Endothelial cell of umbilical vein (primary cell): ENCODE measurements at regions not wholly inside any gene's neighbourhood (a gene's known extent, or its start where the extent isn't known, plus 50 kb on each side); places are given as distances from the start of the nearest gene placed in this dataset.

Experiments used
- BruUV-seq: library from RNA; stranded (reverse); fragments of 400-500 nt; replicated peaks from 2 replicates; lab custom pipeline; 2021; lab: Mats Ljungman, UMichigan
- CTCF ChIA-PET: fragments of 300-600, 350-600 bp; sonication (Branson Sonifier 250); formaldehyde crosslinking; loops from one replicate; lab custom pipeline; 2021; ENCODE audit warnings: antibody characterized with exemption, inconsistent platforms; lab: Charles Lee
- POLR2A ChIA-PET: fragments of 300-600, 350-600 bp; sonication (Branson Sonifier 250); formaldehyde crosslinking; loops from one replicate; lab custom pipeline; 2021; ENCODE audit warnings: antibody characterized with exemption, inconsistent platforms; lab: Charles Lee
- DNase-seq: peaks from one replicate; pipeline ENCODE4 v3.0.0-alpha.2; 2011; ENCODE audit warnings: low read depth, low spot score
- FAIRE-seq: peaks from 2 replicates; lab custom pipeline; 2011; peaks lifted over from hg19 to GRCh38; lab: Jason Lieb, UNC
- H2AFZ ChIP-seq: 2 replicates; pipeline ENCODE4 v1.6.0; 2012; ENCODE audit warnings: low read depth, low read length, control low read depth, inconsistent platforms
- H3K27ac ChIP-seq: 2 replicates; pipeline ENCODE4 v1.5.1; 2011; ENCODE audit warnings: low read depth, mild to moderate bottlenecking, control low read depth, low read length, moderate library complexity; ENCODE audit not compliant: insufficient read depth
- H3K27me3 ChIP-seq, 2 experiments: 2 replicates each; pipeline versions ENCODE4 v1.6.0 to v1.6.1; 2011; ENCODE audit warnings: low read length in 2 of 2, mixed read lengths in 1 of 2; ENCODE audit not compliant: control insufficient read depth in 2 of 2, insufficient read depth in 2 of 2
- H3K36me3 ChIP-seq, 2 experiments: 2 replicates in 1 of 2; 3 replicates in 1 of 2; pipeline ENCODE4 v1.5.1; 2011; ENCODE audit warnings: low read length in 2 of 2, mild to moderate bottlenecking in 1 of 2, moderate library complexity in 1 of 2; ENCODE audit not compliant: control insufficient read depth in 2 of 2, insufficient read depth in 2 of 2; ENCODE audit errors: extremely low read depth in 1 of 2
- H3K4me1 ChIP-seq: 3 replicates; pipeline ENCODE4 v1.5.1; 2011; ENCODE audit warnings: mild to moderate bottlenecking, low read length; ENCODE audit not compliant: control insufficient read depth, insufficient read depth; ENCODE audit errors: extremely low read depth
- H3K4me2 ChIP-seq: 2 replicates; pipeline ENCODE4 v1.6.1; 2011; ENCODE audit warnings: low read length, control low read depth, mixed read lengths; ENCODE audit not compliant: insufficient read depth
- H3K4me3 ChIP-seq, 3 experiments: fragments of 200-600 bp in 1 of 3; sonication (generic), shearing (Covaris generic) in 1 of 3; replicated peaks in 1 of 3; 2 replicates each; pipeline ENCODE4 v1.5.1; 2011 to 2016; ENCODE audit warnings: control low read depth in 3 of 3, low read length in 3 of 3, mild to moderate bottlenecking in 2 of 3, inconsistent platforms in 1 of 3, low read depth in 1 of 3, moderate library complexity in 1 of 3; ENCODE audit not compliant: insufficient read depth in 1 of 3
- H3K79me2 ChIP-seq: 2 replicates; pipeline ENCODE4 v1.6.0; 2012; ENCODE audit warnings: low read length, inconsistent platforms; ENCODE audit not compliant: control insufficient read depth, insufficient read depth
- H3K9ac ChIP-seq: replicated peaks from 2 replicates; pipeline ENCODE3; 2011; ENCODE audit warnings: low read length, control low read depth; ENCODE audit not compliant: insufficient read depth; ENCODE audit errors: extremely low read depth
- H3K9me1 ChIP-seq: replicated peaks from 3 replicates; pipeline ENCODE4 v1.6.0; 2011; ENCODE audit warnings: mild to moderate bottlenecking, low read length; ENCODE audit not compliant: control insufficient read depth, insufficient read depth; ENCODE audit errors: extremely low read depth
- H3K9me3 ChIP-seq: replicated peaks from 2 replicates; pipeline ENCODE4 v1.5.1; 2012; ENCODE audit warnings: low read length, inconsistent platforms; ENCODE audit not compliant: control insufficient read depth, insufficient read depth
- H4K20me1 ChIP-seq: replicated peaks from 2 replicates; pipeline ENCODE3; 2011; ENCODE audit warnings: mild to moderate bottlenecking, low read length; ENCODE audit not compliant: control insufficient read depth, insufficient read depth; ENCODE audit errors: extremely low read depth
- EZH2 ChIP-seq: IDR thresholded peaks from 2 replicates; pipeline ENCODE4 v1.6.1; 2012; ENCODE audit warnings: borderline replicate concordance, low read depth, mild to moderate bottlenecking, moderate library complexity, low read length, inconsistent platforms; ENCODE audit not compliant: severe bottlenecking
- FOS ChIP-seq: IDR thresholded peaks from 2 replicates; pipeline ENCODE4 v1.6.1; 2011; ENCODE audit warnings: mild to moderate bottlenecking, low read length, moderate library complexity, borderline replicate concordance; ENCODE audit not compliant: insufficient read depth
- GATA2 ChIP-seq: IDR thresholded peaks from 2 replicates; pipeline ENCODE4 v1.7.0; 2011; ENCODE audit warnings: low read depth, mild to moderate bottlenecking, moderate library complexity, mixed read lengths, low read length; ENCODE audit not compliant: insufficient read length, insufficient read depth
- JUN ChIP-seq: IDR thresholded peaks from 2 replicates; pipeline ENCODE4 v1.6.1; 2011; ENCODE audit warnings: borderline replicate concordance, low read depth; ENCODE audit not compliant: insufficient read length, insufficient read depth
- MYC ChIP-seq: IDR thresholded peaks from one replicate; pipeline ENCODE4 v1.6.1; 2011; ENCODE audit warnings: mild to moderate bottlenecking, low read depth, low read length
- POLR2A ChIP-seq: IDR thresholded peaks from 2 replicates; pipeline ENCODE4 v1.6.1; 2012; ENCODE audit warnings: low read depth, mild to moderate bottlenecking, control low read depth, low read length
- POLR2AphosphoS5 ChIP-seq: IDR thresholded peaks from 2 replicates; pipeline ENCODE4 v1.6.1; 2012; ENCODE audit warnings: low read depth, mild to moderate bottlenecking, control low read depth, low read length, moderate library complexity; ENCODE audit not compliant: insufficient read depth
- dilution Hi-C: fragments of 300-500 bp; cut with MboI; formaldehyde crosslinking; loops from one replicate; pipeline ENCODE4 v1.15.0; 2019; ENCODE audit warnings: low sequenced_read_pairs; ENCODE audit not compliant: extremely low pct_ligation_motif_present
- intact Hi-C: fragments of 100-400 bp; cut with micrococcal nuclease; formaldehyde crosslinking; loops from one replicate; pipeline ENCODE4 v1.10.0; 2022
- TF ChIP-seq, protein P1 (sequence below), 2 donors: IDR thresholded peaks; 1 replicate in 1 of 2; 2 replicates in 1 of 2; pipeline ENCODE4 v1.5.1; 2011; ENCODE audit warnings: low read length in 2 of 2, mild to moderate bottlenecking in 2 of 2, moderate library complexity in 2 of 2, control low read depth in 1 of 2, inconsistent platforms in 1 of 2, low read depth in 1 of 2; ENCODE audit not compliant: insufficient read depth in 1 of 2; ENCODE audit errors: extremely low read depth in 1 of 2
- TF ChIP-seq, protein P2 (sequence below): IDR thresholded peaks from 2 replicates; pipeline ENCODE4 v1.6.1; 2011; ENCODE audit not compliant: insufficient read depth, insufficient read length

DNA sequence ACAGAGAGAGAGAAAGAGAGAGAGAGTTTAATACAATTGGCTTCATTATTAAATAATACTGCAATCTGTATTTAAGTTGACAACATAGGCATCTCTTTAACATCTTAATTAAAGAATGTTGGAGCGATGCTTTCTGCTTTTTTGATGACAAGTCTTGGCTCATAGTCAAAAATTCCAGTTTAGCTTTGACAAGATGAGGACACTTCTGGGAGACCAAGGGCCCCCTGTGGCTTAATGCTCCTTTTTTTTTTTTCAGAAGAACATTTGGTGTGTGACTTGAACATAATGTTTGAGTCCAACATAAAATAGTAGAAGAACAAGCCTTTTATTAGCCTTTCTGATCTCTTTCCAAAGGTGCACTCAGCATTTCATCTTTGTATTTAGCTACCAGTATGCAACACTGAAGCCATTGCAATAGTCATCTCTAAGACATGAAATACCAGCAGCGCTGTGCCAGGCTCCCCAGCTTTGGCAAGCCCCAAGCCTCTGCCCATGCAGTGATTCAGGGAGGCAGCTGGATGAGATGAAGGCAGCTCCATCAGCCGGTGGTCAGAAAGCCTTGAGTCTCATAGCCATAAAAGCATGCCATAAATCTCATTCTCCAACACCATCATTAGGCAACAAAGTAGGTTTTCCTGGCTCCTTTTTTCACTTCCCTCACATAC lies 349.4 kb upstream of the SEMA6D start:
- H3K9me3 ChIP-seq: no peaks in the 10 kb centered on the region
- H3K9ac ChIP-seq: no peak overlapping the region
- H3K27me3 ChIP-seq: no peaks in the 10 kb centered on the region
- peak; percentile 35 for FAIRE-seq
- no peak overlapping the region for H2AFZ ChIP-seq
- ChIA-PET POLR2A (interaction anchor here (0.7 kb wide), 1 partner anchor 556 kb away, joined by 3 read pairs; no protein-coding TSS in a partner anchor), CTCF (interaction anchor here (1.1 to 1.4 kb wide), 2 partner anchors 8 to 20 kb away, joined by 3 to 4 read pairs; no protein-coding TSS in a partner anchor)
- H3K4me1 ChIP-seq: peaks cover 3% of the 10 kb centered on the region
- no TSS peak for BruUV-seq
- dilution Hi-C loops: no loop called here
- TF ChIP-seq FOS (no peak), GATA2 (no peak), JUN (no peak), POLR2AphosphoS5 (no peak), POLR2A (no peak), EZH2 (no peak), MYC (no peak)
- TF ChIP-seq, protein P1, sequence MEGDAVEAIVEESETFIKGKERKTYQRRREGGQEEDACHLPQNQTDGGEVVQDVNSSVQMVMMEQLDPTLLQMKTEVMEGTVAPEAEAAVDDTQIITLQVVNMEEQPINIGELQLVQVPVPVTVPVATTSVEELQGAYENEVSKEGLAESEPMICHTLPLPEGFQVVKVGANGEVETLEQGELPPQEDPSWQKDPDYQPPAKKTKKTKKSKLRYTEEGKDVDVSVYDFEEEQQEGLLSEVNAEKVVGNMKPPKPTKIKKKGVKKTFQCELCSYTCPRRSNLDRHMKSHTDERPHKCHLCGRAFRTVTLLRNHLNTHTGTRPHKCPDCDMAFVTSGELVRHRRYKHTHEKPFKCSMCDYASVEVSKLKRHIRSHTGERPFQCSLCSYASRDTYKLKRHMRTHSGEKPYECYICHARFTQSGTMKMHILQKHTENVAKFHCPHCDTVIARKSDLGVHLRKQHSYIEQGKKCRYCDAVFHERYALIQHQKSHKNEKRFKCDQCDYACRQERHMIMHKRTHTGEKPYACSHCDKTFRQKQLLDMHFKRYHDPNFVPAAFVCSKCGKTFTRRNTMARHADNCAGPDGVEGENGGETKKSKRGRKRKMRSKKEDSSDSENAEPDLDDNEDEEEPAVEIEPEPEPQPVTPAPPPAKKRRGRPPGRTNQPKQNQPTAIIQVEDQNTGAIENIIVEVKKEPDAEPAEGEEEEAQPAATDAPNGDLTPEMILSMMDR (IDR thresholded peaks at IDR 0.05; ENCODE audit: extremely low read depth in 1 of 2, insufficient read depth in 1 of 2, low read depth in 1 of 2, low read length in 2 of 2): no peak
- TF ChIP-seq, protein P2, sequence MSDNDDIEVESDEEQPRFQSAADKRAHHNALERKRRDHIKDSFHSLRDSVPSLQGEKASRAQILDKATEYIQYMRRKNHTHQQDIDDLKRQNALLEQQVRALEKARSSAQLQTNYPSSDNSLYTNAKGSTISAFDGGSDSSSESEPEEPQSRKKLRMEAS: no peak
- H3K4me3 ChIP-seq: no peak overlapping the region
- no peak overlapping the region for H3K4me2 ChIP-seq
- no peak overlapping the region for H3K27ac ChIP-seq
- intact Hi-C loops: no loop called here
- H3K9me1 ChIP-seq: no peaks in the 10 kb centered on the region
- no peaks in the 10 kb centered on the region for H3K36me3 ChIP-seq
- no peak for DNase-seq
- no peaks in the 10 kb centered on the region for H4K20me1 ChIP-seq
- H3K79me2 ChIP-seq: no peaks in the 10 kb centered on the region
